SK-N-SH (cell line): ENCODE measurements at regions not wholly inside any gene's neighbourhood (a gene's known extent, or its start where the extent isn't known, plus 50 kb on each side); places are given as distances from the start of the nearest gene placed in this dataset.

Experiments used
- CTCF ChIP-seq: fragments of 200-600 bp; sonication (generic); IDR thresholded peaks from 2 replicates; pipeline ENCODE4 v1.6.1; 2017; ENCODE audit warnings: antibody characterized with exemption, mild to moderate bottlenecking, moderate library complexity
- EP300 ChIP-seq, 2 experiments: IDR thresholded peaks; 2 replicates each; pipeline versions ENCODE4 v1.4.0 to v1.6.1; 2012; ENCODE audit warnings: borderline replicate concordance in 1 of 2, low read depth in 1 of 2, low read length in 1 of 2
- GATA2 ChIP-seq: sonication (generic); formaldehyde crosslinking; IDR thresholded peaks from 2 replicates; pipeline ENCODE4 v1.5.0; 2020; ENCODE audit warnings: mild to moderate bottlenecking, missing genetic modification reagents
- NFIC ChIP-seq: IDR thresholded peaks from 2 replicates; pipeline ENCODE4 v1.4.0; 2012; ENCODE audit warnings: borderline replicate concordance
- POLR2AphosphoS5 ChIP-seq: IDR thresholded peaks from 2 replicates; pipeline ENCODE4 v1.6.1; 2012; ENCODE audit warnings: low read depth, low read length
- RAD21 ChIP-seq: IDR thresholded peaks from 2 replicates; pipeline ENCODE4 v1.6.1; 2012; ENCODE audit warnings: mild to moderate bottlenecking, low read length
- RCOR1 ChIP-seq: fragments of 150-350 bp; IDR thresholded peaks from 2 replicates; pipeline ENCODE4 v1.6.1; 2017; ENCODE audit warnings: antibody characterized with exemption, low read length
- REST ChIP-seq: IDR thresholded peaks from 2 replicates; pipeline ENCODE4 v1.6.1; 2012; ENCODE audit warnings: mild to moderate bottlenecking, low read depth, low read length, moderate library complexity
- RXRA ChIP-seq: IDR thresholded peaks from 2 replicates; pipeline ENCODE4 v1.4.0; 2012; ENCODE audit warnings: low read depth, mild to moderate bottlenecking, borderline replicate concordance
- SMC3 ChIP-seq: IDR thresholded peaks from 2 replicates; pipeline ENCODE4 v1.6.1; 2012; ENCODE audit warnings: low read depth, low read length, improper control_type of control experiment
- TCF12 ChIP-seq: IDR thresholded peaks from 2 replicates; pipeline ENCODE4 v1.4.0; 2012
- YY1 ChIP-seq: IDR thresholded peaks from 2 replicates; pipeline ENCODE4 v1.4.0; 2012; ENCODE audit warnings: low read depth, mild to moderate bottlenecking
- ZBTB33 ChIP-seq: IDR thresholded peaks from 2 replicates; pipeline ENCODE4 v1.4.0; 2012; ENCODE audit warnings: low read depth, borderline replicate concordance

- no peak for TF ChIP-seq RAD21
- no peak for TF ChIP-seq CTCF
- TF ChIP-seq YY1: no peak
- no peak for TF ChIP-seq GATA2 (CRISPR knock-in tag)
- TF ChIP-seq REST: no peak
- TF ChIP-seq SMC3: no peak
- TF ChIP-seq NFIC: no peak
- no peak for TF ChIP-seq ZBTB33
- TF ChIP-seq POLR2AphosphoS5: no peak
- TF ChIP-seq TCF12: no peak
- TF ChIP-seq EP300 (IDR thresholded peaks at IDR 0.05; ENCODE audit: borderline replicate concordance in 1 of 2, low read depth in 1 of 2, low read length in 1 of 2): no peak
- TF ChIP-seq RXRA: no peak
- no peak for TF ChIP-seq RCOR1
These were observed 186.5 kb downstream of the KLF13 start for GRCh38 chr15:31513178-31513577.
